Left lung (tissue), 4 donors: ENCODE measurements at regions not wholly inside any gene's neighbourhood (a gene's known extent, or its start where the extent isn't known, plus 50 kb on each side); places are given as distances from the start of the nearest gene placed in this dataset.

Source experiments
- ATAC-seq: fragments of 200-7000 bp; cut with Tn5 transposase; one replicate; pipeline ENCODE4 v1.9.1; 2020; ENCODE audit warnings: moderate library complexity
- DNase-seq, 4 donors: peaks; one replicate each; pipeline ENCODE4 v3.0.0-alpha.2; 2013 to 2020
- H3K27ac ChIP-seq, 2 donors: fragments of 200-600 bp; sonication (generic) in 1 of 2; one replicate each; pipeline versions ENCODE4 v1.5.0 to v1.8.0; 2020 to 2021
- H3K27me3 ChIP-seq, 2 donors: fragments of 200-600 bp; sonication (generic) in 1 of 2; one replicate each; pipeline versions ENCODE4 v1.5.0 to v1.8.0; 2020 to 2021
- H3K36me3 ChIP-seq, 2 donors: fragments of 200-600 bp; sonication (generic) in 1 of 2; one replicate each; pipeline versions ENCODE4 v1.5.0 to v1.8.0; 2020 to 2021
- H3K4me1 ChIP-seq, 2 donors: fragments of 200-600 bp; one replicate each; pipeline ENCODE4 v1.8.0; 2021
- H3K4me3 ChIP-seq, 2 donors: fragments of 200-600 bp; sonication (generic) in 1 of 2; one replicate each; pipeline versions ENCODE4 v1.5.0 to v1.8.0; 2020 to 2021; ENCODE audit warnings: mild to moderate bottlenecking in 1 of 2
- H3K9me3 ChIP-seq, 2 donors: fragments of 200-600 bp; sonication (generic) in 1 of 2; one replicate each; pipeline versions ENCODE4 v1.5.0 to v1.8.0; 2020 to 2021
- CTCF ChIP-seq, 2 donors: fragments of 200-600 bp; sonication (generic) in 1 of 2; IDR thresholded peaks; one replicate each; pipeline versions ENCODE4 v1.5.0 to v1.8.0; 2021; ENCODE audit warnings: antibody characterized with exemption in 2 of 2
- intact Hi-C, 2 donors: fragments of 100-400 bp; cut with DNase I; formaldehyde crosslinking; loops; one replicate each; pipeline versions ENCODE4 v1.11.2 to v1.14.2; 2022
- donor health status: DM: no; HTN: yes; CAD: no.
- donor health status: DM: no; HTN: no; CAD: no.

- no peak for TF ChIP-seq CTCF (IDR thresholded peaks at IDR 0.05)
- Histone ChIP-seq H3K27ac (no peak overlapping the region), H3K4me3 (no peak overlapping the region), H3K27me3 (no peaks in the 10 kb centered on the region), H3K36me3 (no peaks in the 10 kb centered on the region), H3K4me1 (no peaks in the 10 kb centered on the region), H3K9me3 (peaks cover 0 to 2% of the 10 kb centered on the region in 2 donors)
- intact Hi-C loops: no loop called here
- ATAC-seq: no peak
- no peak for DNase-seq
Observed at GRCh38 chr5:58211441-58211840, 248.4 kb downstream of the PLK2 start.

GRCh38 chr5:58208674-58209073, 251.2 kb downstream of the PLK2 start:
- TF ChIP-seq CTCF (IDR thresholded peaks at IDR 0.05): no peak
- H3K27ac ChIP-seq: no peak overlapping the region
- ATAC-seq (no peak), DNase-seq (no peak)
- no peaks in the 10 kb centered on the region for H3K36me3 ChIP-seq
- H3K4me3 ChIP-seq: no peak overlapping the region
- H3K27me3 ChIP-seq: no peaks in the 10 kb centered on the region
- no peaks in the 10 kb centered on the region for H3K9me3 ChIP-seq
- H3K4me1 ChIP-seq: no peaks in the 10 kb centered on the region
- intact Hi-C loops: no loop called here

GRCh38 chr5:58207076-58207475, 252.8 kb downstream of the PLK2 start:
- H3K9me3 ChIP-seq: no peaks in the 10 kb centered on the region
- ATAC-seq: no peak
- H3K27me3 ChIP-seq: no peaks in the 10 kb centered on the region
- H3K36me3 ChIP-seq: no peaks in the 10 kb centered on the region
- intact Hi-C loops: no loop called here
- H3K4me1 ChIP-seq: no peaks in the 10 kb centered on the region
- no peak for TF ChIP-seq CTCF (IDR thresholded peaks at IDR 0.05)
- no peak for DNase-seq
- H3K27ac ChIP-seq: no peak overlapping the region
- H3K4me3 ChIP-seq: no peak overlapping the region

GRCh38 chr5:58204966-58205365, 254.9 kb downstream of the PLK2 start:
- Histone ChIP-seq H3K4me3 (no peak overlapping the region), H3K27ac (no peak overlapping the region), H3K9me3 (no peaks in the 10 kb centered on the region), H3K36me3 (no peaks in the 10 kb centered on the region), H3K4me1 (no peaks in the 10 kb centered on the region), H3K27me3 (no peaks in the 10 kb centered on the region)
- DNase-seq (no peak), ATAC-seq (no peak)
- no peak for TF ChIP-seq CTCF (IDR thresholded peaks at IDR 0.05)
- intact Hi-C loops: no loop called here

GRCh38 chr5:58202941-58203444, 256.9 kb downstream of the PLK2 start:
- Histone ChIP-seq H3K4me1 (no peaks in the 10 kb centered on the region), H3K4me3 (no peak overlapping the region), H3K9me3 (no peaks in the 10 kb centered on the region), H3K36me3 (no peaks in the 10 kb centered on the region), H3K27ac (no peak overlapping the region), H3K27me3 (no peaks in the 10 kb centered on the region)
- ATAC-seq (no peak), DNase-seq (no peak)
- no peak for TF ChIP-seq CTCF (IDR thresholded peaks at IDR 0.05)
- intact Hi-C loops: no loop called here
